Hepatocyte (in vitro differentiated cells): ENCODE measurements at regions not wholly inside any gene's neighbourhood (a gene's known extent, or its start where the extent isn't known, plus 50 kb on each side); places are given as distances from the start of the nearest gene placed in this dataset.
A peak's percentile ranks its signal among the peaks of the same experiment; 100 is the strongest.

Experiments used
- DNase-seq: peaks from one replicate; pipeline ENCODE4 v3.0.0-alpha.2; 2016; ENCODE audit warnings: low spot score
- H2AFZ ChIP-seq: fragments of 200-600 bp; sonication (generic); 2 replicates; pipeline ENCODE4 v1.6.0; 2016; ENCODE audit warnings: antibody characterized with exemption, mild to moderate bottlenecking
- H3K27ac ChIP-seq: fragments of 200-600 bp; sonication (generic); 2 replicates; pipeline ENCODE4 v1.5.1; 2016; ENCODE audit warnings: mild to moderate bottlenecking
- H3K27me3 ChIP-seq: fragments of 200-600 bp; sonication (generic); 2 replicates; pipeline ENCODE4 v1.6.1; 2016
- H3K36me3 ChIP-seq: fragments of 200-600 bp; sonication (generic); replicated peaks from 2 replicates; pipeline ENCODE4 v1.5.1; 2016; ENCODE audit warnings: low read depth; ENCODE audit not compliant: insufficient read depth
- H3K4me1 ChIP-seq: fragments of 200-600 bp; sonication (generic); 2 replicates; pipeline ENCODE4 v1.5.1; 2016; ENCODE audit warnings: mild to moderate bottlenecking, moderate library complexity; ENCODE audit not compliant: insufficient read depth
- H3K4me2 ChIP-seq: fragments of 200-600 bp; sonication (generic); 2 replicates; pipeline ENCODE4 v1.6.0; 2016
- H3K4me3 ChIP-seq: fragments of 200-600 bp; sonication (generic); 2 replicates; pipeline ENCODE4 v1.5.1; 2016; ENCODE audit warnings: mild to moderate bottlenecking
- H3K79me2 ChIP-seq: fragments of 200-600 bp; sonication (generic); 2 replicates; pipeline ENCODE4 v1.6.0; 2017; ENCODE audit warnings: mild to moderate bottlenecking
- H3K9me2 ChIP-seq: fragments of 200-600 bp; sonication (generic); replicated peaks from 2 replicates; pipeline ENCODE4 v1.6.0; 2017; ENCODE audit warnings: mild to moderate bottlenecking; ENCODE audit not compliant: insufficient read depth
- H3K9me3 ChIP-seq: fragments of 200-600 bp; sonication (generic); 2 replicates; pipeline ENCODE4 v1.5.1; 2016; ENCODE audit warnings: low read depth, mild to moderate bottlenecking
- H4K20me1 ChIP-seq: fragments of 200-600 bp; sonication (generic); 2 replicates; pipeline ENCODE4 v1.6.0; 2016; ENCODE audit warnings: mild to moderate bottlenecking; ENCODE audit not compliant: insufficient read depth, poor library complexity, severe bottlenecking
- EZH2 ChIP-seq: fragments of 200-600 bp; sonication (generic); IDR thresholded peaks from 2 replicates; pipeline ENCODE4 v1.6.1; 2016; ENCODE audit warnings: antibody characterized with exemption, mild to moderate bottlenecking, borderline replicate concordance
- EZH2phosphoT487 ChIP-seq: fragments of 200-600 bp; sonication (generic); IDR thresholded peaks from one replicate; pipeline ENCODE4 v1.6.1; 2018; ENCODE audit warnings: antibody characterized with exemption, mild to moderate bottlenecking, low read depth, moderate library complexity; ENCODE audit not compliant: unreplicated experiment, severe bottlenecking
- WGBS: methylation state at CpG from one replicate; pipeline ENCODE4 v1.1.6; 2016; ENCODE audit warnings: low lambda C conversion rate; ENCODE audit errors: missing lambda C conversion rate; 5-methylcytosine and 5-hydroxymethylcytosine counted together
- TF ChIP-seq, protein P1 (sequence below): fragments of 200-600 bp; sonication (generic); IDR thresholded peaks from 2 replicates; pipeline ENCODE4 v1.5.1; 2016; ENCODE audit warnings: antibody characterized with exemption, mild to moderate bottlenecking; ENCODE audit not compliant: poor library complexity

DNA sequence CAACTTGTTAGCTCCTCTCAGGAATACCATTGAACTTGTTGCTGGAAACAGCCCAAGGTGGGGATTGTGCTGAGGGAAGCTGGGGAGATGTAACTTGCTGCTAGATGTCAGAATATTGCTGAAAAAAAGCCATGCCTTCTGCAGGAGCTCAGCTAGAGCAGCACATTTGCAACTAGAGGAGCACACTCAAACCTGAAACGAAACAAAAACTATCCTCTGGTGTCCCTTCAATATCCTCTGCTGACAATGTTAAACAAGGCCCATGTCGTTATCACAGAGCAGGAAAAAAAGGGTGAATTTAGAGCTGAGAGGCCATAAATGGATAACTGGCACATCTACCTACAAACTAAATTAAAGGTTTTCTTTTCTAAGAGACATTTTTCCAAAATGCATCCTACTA is 53.7 kb upstream of the MACC1 start:
- Histone ChIP-seq H3K36me3 (no peaks in the 10 kb centered on the region), H3K9me3 (no peaks in the 10 kb centered on the region), H3K4me2 (peak overlapping the region; percentile 24), H4K20me1 (no peaks in the 10 kb centered on the region), H3K27ac (no peak overlapping the region), H3K9me2 (no peaks in the 10 kb centered on the region), H3K4me3 (no peak overlapping the region), H3K79me2 (no peaks in the 10 kb centered on the region), H3K27me3 (no peaks in the 10 kb centered on the region), H2AFZ (peak overlapping the region; percentile 28), H3K4me1 (peaks cover 8% of the 10 kb centered on the region)
- TF ChIP-seq, protein P1, sequence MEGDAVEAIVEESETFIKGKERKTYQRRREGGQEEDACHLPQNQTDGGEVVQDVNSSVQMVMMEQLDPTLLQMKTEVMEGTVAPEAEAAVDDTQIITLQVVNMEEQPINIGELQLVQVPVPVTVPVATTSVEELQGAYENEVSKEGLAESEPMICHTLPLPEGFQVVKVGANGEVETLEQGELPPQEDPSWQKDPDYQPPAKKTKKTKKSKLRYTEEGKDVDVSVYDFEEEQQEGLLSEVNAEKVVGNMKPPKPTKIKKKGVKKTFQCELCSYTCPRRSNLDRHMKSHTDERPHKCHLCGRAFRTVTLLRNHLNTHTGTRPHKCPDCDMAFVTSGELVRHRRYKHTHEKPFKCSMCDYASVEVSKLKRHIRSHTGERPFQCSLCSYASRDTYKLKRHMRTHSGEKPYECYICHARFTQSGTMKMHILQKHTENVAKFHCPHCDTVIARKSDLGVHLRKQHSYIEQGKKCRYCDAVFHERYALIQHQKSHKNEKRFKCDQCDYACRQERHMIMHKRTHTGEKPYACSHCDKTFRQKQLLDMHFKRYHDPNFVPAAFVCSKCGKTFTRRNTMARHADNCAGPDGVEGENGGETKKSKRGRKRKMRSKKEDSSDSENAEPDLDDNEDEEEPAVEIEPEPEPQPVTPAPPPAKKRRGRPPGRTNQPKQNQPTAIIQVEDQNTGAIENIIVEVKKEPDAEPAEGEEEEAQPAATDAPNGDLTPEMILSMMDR, result no peak
- TF ChIP-seq EZH2 (no peak), EZH2phosphoT487 (no peak)
- 56% methylated on average over 2 of the region's 2 CpGs for WGBS
- DNase-seq, result no peak

DNA sequence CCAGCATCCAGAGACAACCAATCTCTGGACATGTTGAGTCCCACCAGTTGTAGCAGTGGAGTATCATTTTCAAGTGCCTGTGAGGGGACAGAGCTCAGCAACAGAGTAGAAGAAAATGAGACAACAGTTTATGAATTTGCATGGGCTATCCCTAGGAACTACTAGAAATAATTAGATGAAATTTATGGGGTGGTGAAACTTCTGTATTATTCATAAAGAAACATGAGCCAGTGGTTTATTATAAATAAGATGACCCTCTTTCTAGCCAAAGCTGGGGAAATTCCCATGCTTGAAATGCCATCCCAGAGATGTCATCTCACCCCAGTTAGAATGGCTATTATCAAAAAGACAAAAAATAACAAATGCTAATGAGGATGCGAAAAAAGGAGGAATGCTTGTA is 55.1 kb upstream of the ITGB8 start:
- Histone ChIP-seq H3K4me3 (no peak overlapping the region), H2AFZ (no peak overlapping the region), H3K36me3 (no peaks in the 10 kb centered on the region), H3K27me3 (no peaks in the 10 kb centered on the region), H3K79me2 (no peaks in the 10 kb centered on the region), H3K27ac (no peak overlapping the region), H3K4me1 (peaks cover 3% of the 10 kb centered on the region), H3K9me2 (no peaks in the 10 kb centered on the region), H3K9me3 (no peaks in the 10 kb centered on the region), H4K20me1 (no peaks in the 10 kb centered on the region), H3K4me2 (no peak overlapping the region)
- TF ChIP-seq EZH2 (no peak), EZH2phosphoT487 (no peak)
- TF ChIP-seq, protein P1, result no peak
- no peak for DNase-seq
- 100% methylated on average over 1 of the region's 1 CpG for WGBS

DNA sequence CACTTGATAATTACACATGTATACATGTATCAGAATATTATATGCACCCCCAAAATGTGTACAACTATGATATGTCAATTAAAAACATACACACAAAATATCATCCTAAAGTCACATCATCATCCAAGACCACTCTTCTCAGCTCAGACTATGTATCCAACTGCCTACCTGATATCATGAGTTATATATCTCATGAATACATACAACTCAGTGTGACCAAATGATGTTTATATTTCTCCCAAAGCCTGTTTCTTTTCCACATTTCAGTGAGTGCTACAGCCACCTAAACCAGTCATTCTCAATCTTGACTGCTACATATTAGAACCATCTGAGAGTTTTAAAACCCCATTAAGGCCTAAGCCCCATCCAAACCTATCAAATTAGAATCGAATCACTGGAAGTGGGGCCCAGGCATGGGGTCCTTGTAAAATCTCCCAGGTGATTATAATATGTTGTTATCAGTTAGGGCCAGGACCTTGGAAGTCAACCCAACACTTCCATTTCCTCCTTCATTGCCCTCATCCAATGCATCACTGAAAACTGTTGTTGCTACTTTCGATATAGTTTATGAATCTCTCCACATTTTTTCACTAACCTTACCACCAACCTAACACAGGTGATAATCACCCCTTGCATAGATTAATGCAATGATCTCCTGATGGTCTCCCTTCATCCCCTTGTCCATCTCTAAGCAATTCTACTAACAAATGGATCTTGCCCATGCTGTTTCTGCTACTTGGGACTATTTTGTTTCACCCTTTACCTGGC is 53.8 kb upstream of the ITGB8 start:
- Histone ChIP-seq H3K79me2 (no peaks in the 10 kb centered on the region), H3K9me3 (no peaks in the 10 kb centered on the region), H3K27ac (no peak overlapping the region), H3K9me2 (no peaks in the 10 kb centered on the region), H3K27me3 (no peaks in the 10 kb centered on the region), H3K4me2 (no peak overlapping the region), H2AFZ (no peak overlapping the region), H3K36me3 (no peaks in the 10 kb centered on the region), H4K20me1 (no peaks in the 10 kb centered on the region), H3K4me3 (no peak overlapping the region), H3K4me1 (peaks cover 9% of the 10 kb centered on the region)
- DNase-seq, result no peak
- 85% methylated on average over 2 of the region's 2 CpGs for WGBS
- TF ChIP-seq, protein P1, result no peak
- TF ChIP-seq EZH2, result no peak
- no peak for TF ChIP-seq EZH2phosphoT487

DNA sequence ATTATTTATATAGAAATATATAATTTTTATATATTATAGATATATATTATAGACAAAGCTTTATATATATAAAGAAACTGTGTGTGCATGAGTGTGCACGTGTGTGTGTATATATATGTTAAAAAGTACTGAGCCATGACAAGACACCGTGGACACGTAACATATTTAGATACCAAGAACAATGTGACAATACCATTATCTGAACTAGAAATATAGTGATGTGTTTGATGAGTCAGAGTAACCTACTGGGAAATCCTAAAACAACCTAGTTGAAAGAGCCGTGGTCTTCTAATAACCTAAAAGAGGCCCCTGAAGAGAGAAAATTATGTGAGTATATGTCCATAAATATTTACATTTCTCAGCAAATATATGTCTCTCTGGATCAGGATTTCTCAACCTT is 50.7 kb upstream of the ITGB8 start:
- Histone ChIP-seq H3K4me3 (no peak overlapping the region), H3K36me3 (no peaks in the 10 kb centered on the region), H3K79me2 (no peaks in the 10 kb centered on the region), H3K27ac (no peak overlapping the region), H3K9me3 (no peaks in the 10 kb centered on the region), H3K9me2 (no peaks in the 10 kb centered on the region), H3K27me3 (no peaks in the 10 kb centered on the region), H3K4me2 (no peak overlapping the region), H4K20me1 (no peaks in the 10 kb centered on the region), H2AFZ (no peak overlapping the region), H3K4me1 (peaks cover 9% of the 10 kb centered on the region)
- DNase-seq, result no peak
- 84% methylated on average over 4 of the region's 4 CpGs for WGBS
- no peak for TF ChIP-seq EZH2phosphoT487
- TF ChIP-seq EZH2, result no peak
- TF ChIP-seq, protein P1, result no peak
